Stimulated activated CD8-positive, alpha-beta memory T cell treated with anti-CD3 and anti-CD28 coated beads, Interleukin-15, amount 100 ng/mL, for 48 hours (primary cell): ENCODE measurements at regions not wholly inside any gene's neighbourhood (a gene's known extent, or its start where the extent isn't known, plus 50 kb on each side); places are given as distances from the start of the nearest gene placed in this dataset.

Experiments used
- DNase-seq, 2 donors: peaks; one replicate each; pipeline ENCODE4 v3.0.0-alpha.2; 2020; ENCODE audit warnings: low read depth in 2 of 2

DNA sequence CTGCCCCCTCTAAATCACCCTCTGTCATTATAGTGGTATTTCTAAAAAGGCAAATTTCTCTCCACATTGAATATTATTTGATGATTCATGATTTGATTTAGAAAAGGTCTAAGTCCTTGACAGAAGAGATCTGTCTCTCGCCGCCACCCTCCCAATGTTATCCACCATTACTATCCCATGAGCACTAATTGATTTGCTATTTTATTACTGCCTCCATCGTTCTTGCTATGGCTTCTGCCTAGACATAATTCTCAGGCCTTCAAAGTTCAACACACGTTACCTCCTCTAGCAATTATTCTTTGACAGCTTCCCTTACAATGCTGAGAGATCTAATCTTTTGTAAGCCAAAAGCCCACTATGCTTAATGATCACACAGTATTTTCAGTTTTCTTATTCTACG is 507.0 kb upstream of the CHAC2 start:
- no peak for DNase-seq

GRCh38 chr2:53259395-53260009 is 508.1 kb upstream of the CHAC2 start:
- no peak for DNase-seq

- DNase-seq = no peak
These were observed 510.3 kb upstream of the CHAC2 start for GRCh38 chr2:53257287-53257686.

DNA sequence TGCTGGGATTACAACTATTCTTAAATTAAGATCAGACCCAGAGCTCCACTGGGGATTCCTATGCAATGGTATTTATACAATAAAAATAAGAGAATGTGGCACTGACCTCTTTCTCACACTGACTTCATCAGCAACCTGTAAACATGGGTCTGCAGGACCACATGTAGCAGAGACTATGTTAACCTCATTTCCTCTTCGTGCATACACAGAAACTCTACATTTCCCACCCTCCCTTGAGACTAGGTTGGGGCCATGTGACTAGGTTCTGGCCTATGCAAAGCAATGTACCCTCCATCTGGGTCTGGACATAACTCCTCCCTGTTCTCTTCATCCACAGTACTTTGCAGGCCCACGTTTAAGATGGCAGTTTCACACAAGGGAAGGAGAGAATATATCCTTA is 514.4 kb upstream of the CHAC2 start:
- no peak for DNase-seq

- no peak for DNase-seq
These were observed 515.5 kb upstream of the CHAC2 start for GRCh38 chr2:53252115-53252514.

DNA sequence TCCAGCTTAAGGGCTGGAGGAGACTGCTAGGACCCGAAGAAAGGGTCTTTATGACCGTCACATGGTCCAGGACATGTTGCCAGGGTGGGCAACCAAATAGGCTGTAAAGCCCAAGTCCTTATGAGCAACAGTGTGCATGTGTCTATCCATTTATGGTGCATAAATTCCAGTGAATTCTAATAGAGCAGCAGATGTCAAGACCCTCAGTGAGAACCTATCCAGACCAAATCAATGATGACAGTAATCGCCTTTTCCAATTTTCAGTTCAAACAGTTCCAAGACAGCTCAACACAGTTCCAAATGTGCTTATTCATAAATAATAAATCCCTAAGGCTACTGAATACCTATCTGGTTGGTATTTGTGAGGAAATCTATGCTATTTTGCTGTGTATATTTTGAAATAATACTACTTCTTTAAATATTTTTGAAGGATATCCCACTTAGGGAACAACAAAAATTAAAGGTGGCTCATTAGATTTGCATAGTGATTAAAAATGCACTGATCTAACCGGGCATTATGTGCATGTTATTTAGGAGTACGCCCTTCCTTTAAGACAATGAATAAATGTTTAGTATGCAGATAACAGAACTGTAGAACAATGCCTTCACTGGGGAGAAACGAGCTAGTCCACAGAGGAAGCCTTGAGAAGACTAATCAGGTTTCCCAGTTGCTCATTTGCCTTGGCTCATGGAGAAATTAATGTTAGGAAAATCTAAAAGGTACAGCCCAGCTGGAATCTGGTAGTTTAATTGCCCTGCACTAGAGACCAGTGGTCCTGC is 519.5 kb upstream of the CHAC2 start:
- no peak for DNase-seq

DNA sequence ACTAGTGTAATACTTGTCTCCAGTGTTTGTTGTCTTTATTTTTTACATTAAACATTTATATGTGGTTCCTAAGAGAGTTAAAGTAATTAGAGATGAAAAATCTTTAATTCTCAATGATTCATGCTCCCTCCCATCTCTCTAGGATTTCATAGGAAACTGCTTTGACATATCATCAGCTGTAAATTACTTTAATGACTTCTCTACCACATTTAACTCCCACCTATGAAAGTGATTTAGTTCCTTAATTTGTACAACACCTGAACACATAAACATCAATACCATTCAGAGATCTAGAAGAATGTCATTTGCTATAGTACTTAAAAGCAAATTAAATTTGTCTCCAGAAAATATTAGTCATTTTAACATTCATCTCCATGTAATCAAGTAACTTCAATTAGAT is 524.2 kb upstream of the CHAC2 start:
- no peak for DNase-seq

GRCh38 chr2:53242090-53242489 is 525.5 kb upstream of the CHAC2 start:
- DNase-seq = no peak

DNA sequence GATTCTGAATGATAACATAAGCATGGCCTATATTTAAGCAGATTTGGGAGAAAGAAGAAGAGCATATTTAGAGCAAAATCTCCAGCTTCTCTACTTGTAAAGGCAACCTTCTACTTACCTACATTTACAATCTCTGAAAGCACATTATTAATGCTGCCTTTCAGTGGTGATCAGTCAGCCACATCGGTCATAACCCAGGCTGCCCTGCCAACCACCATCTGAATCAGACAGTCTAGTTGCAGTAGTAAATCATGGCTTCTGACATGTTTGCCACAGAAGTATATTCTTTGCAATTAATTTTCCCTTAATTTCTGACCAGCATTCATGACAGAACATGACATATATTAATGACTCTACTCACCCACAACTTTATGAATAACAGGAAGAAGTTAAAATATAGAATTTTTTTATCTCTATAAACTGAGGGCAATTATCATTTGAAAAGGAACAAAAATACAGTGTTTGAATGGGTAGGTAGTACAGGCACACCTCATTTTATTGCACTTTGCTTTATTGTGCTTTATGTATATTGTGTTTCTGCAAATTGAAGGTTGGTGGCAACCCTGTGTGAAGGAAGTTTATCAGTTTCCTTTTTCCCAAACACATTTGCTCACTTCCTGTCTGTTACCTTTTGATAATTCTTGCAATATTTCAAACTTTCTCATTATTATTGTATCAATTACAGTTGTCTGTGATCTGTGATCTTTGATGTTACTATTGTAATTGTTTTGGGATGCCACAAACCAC is 531.6 kb upstream of the CHAC2 start:
- DNase-seq = no peak

DNA sequence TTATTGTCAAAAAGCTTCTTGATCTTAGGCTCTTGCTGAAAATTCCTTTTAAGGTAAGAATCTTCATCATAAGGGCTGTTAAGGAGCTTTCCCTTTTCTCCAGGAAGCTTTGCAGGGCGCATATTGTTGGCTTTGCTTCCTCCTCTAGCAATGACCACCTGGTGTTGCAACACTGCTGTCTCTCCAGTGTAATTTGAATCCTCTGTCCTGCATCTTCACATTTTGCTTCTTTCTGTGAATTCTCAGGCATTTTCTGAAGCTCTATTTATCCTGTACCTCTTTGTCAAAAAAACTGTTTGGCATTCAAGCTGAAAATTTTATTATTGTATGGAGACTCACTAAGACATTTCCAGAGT is 533.1 kb upstream of the CHAC2 start:
- DNase-seq = no peak

DNA sequence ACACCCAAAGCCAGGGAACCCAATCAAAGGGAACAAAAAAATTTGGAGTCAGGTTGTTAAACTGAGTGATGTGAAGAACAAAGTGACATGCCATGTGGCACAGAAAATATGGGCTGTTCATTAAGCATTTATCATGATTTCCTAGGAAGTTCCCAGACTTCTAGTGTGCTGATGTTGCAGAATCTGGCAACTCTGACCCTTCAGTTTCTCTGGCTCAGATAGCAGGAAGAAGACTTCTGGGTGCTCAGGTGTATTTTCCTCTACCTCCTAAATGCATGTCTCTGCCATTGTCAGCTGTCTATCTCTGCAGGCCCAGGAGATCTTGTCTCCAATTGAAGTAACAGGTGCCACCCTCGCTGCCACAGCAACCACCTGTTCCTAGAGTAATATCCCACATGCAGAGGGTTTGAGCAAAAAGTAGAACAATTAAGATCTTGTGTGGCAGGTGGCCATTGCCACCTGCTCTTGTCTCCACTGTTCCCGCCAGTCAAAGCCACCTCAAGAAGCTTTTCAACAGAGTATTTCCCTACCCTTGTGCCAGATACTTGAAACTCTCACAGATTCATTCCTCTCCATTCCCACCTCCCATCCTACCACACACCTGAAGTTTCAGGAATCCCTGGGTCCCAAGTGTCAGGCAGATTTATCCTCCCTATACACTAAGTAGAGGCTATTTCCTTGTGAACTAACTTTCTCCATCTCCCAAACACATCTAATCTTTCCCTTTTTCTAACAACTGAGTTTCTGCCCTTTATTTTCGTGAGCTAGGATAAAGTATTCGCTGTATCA is 533.7 kb upstream of the CHAC2 start:
- no peak for DNase-seq

DNA sequence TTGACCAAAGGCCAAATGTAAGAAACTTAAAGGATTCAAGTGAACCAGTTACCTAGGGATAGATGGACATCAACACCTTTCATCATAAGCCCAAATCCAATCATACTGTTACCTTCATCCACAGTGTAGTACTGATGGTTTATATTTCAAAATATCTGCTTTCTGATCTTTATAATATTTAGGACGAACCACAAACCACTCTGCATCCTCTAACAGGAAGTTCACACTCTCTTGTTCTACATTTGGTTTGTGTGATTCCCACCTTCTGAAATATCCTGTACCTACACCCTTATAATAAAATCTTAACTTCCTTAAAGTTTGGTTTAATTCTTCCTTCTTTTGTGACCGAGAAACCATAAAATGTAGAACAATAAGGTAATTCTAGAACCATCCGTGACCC is 535.7 kb upstream of the CHAC2 start:
- no peak for DNase-seq

DNA sequence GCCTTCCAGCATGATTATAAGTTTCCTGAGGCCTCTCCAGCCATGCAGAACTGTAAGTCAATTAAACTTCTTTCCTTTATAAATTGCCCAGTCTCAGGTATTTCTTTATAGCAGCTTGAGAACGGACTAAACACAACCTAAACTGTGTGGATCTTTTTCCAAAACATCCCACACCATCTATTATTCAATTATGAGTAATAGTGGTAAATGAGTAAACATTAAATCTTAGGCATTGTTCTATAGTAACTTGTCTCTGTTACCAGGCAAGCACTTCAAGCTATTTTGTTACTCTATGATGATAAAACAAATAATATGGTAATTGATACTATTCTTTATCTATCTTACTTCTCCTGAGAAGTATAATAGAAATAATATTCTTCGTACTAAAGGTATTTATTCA is 536.9 kb upstream of the CHAC2 start:
- DNase-seq = no peak

DNA sequence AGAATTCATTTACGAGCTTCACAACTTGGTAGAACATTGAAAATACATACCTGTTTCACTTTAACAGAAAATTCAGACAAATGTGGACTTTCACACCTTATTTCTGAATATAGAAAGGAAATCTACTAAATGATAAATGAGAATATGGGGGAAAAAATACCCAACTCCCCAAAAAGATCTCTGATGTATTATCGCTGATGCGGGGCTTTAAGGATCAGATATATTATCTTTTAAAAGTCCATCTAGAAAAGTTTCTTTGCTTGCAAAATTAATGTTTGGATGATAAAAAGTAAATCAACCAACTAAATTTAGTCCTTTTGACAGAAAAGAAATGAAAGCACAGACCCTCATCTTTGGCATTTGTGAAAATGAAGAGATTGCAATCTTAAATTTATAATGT is 540.1 kb upstream of the CHAC2 start:
- no peak for DNase-seq

DNA sequence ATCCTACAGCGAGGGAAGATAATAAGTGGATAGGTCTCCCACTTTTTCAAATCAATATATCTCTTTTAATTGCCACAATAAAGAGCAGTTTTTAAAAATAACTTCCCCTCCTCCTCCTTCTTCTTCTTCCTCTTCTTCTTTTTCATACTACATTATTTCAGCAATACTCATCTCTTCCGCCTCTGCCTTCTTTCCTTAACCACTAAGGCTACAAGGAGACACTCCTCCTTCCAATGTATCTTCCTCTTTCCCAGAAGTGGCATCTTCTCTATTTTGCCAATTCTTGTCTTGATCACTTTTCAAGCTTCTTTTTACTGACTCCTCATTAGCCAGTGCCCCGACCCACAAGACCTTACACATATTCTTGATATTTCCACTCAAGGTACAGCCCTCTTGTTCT is 546.6 kb upstream of the CHAC2 start:
- no peak for DNase-seq

DNA sequence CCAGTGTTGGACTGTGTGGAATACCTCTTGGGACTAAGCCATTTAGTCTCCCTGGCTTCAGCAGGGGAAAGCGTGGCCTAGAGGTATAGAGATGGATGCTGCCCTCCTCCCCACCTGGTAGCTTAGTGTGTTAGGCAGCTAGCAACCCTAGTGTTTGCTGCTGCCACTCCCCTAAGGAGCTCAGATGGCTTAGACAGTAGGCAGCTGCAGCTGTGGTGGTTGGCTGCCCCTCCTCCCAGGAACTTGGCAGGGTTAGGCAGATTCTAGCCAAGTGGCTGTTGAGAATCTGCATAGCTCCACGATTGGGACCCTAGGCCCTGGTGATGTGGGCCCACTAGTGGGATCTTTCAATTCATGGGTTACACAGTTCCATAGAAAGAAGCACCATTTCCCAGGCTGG is 550.4 kb upstream of the CHAC2 start:
- no peak for DNase-seq

DNA sequence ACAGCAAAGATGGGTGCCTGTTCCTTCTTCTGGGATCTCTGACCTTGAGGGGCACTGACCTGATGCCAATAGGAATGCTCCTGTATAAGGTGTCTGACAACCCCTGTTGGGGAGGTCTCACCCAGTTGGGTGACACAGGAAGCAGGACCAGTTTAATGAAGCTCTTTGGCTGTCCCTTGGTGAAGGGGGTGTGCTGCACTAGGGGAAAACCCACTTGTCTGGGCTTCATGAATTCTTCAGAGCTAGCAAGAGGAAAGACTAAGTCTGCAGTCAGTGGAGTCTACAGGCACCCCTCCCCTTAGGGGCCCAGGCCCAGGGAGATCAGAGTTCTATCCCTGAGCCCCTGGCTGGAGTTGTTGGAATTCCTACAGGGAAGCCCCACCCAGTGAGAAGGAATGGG is 550.8 kb upstream of the CHAC2 start:
- no peak for DNase-seq

DNA sequence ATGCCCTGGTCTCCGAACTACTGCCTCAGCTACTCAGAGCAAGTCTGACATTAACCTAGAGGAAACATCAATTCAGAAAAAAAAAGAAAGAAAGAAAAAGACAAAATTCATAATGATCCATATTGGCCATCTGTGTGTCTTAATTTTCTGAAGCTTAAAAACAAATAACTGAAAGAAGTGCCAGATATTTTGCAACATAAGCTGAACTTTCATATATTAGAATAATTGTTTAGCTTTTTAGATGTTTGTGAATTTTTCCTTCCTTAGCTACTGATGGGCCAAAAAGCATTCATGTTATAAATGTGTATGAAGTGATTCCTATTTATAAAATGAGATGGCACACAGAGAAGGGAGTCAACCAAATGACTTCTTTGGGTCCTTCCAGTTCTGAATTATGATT is 555.0 kb upstream of the CHAC2 start:
- DNase-seq = no peak

DNA sequence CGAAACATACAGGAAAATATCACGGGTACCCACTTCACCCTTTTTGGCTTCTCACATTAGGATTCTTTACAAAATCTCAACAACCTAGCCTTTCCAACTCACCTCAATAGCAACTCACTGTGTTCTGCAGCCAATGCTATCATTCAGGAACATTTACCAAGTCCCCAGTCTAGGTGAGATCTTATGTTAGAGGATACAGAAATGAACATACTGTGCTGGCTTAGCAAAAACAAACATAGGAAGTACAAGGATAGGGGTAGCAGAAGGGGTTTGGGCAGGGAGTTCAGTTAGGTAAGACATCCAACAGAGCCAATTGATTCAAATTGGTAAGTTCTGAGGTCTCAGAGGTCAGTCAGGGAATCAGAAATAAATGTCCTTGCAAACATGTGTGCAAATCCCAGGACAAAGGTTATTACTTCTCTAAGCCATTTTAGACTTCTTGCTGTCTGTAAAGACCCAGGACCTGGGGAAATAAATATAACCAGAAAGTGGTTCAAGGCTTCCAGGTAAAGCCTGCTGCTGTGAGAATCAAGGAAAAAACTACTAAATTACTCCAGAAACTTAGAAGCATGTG is 556.3 kb upstream of the CHAC2 start:
- no peak for DNase-seq

- no peak for DNase-seq
These were observed 557.1 kb upstream of the CHAC2 start for GRCh38 chr2:53210538-53210937.

DNA sequence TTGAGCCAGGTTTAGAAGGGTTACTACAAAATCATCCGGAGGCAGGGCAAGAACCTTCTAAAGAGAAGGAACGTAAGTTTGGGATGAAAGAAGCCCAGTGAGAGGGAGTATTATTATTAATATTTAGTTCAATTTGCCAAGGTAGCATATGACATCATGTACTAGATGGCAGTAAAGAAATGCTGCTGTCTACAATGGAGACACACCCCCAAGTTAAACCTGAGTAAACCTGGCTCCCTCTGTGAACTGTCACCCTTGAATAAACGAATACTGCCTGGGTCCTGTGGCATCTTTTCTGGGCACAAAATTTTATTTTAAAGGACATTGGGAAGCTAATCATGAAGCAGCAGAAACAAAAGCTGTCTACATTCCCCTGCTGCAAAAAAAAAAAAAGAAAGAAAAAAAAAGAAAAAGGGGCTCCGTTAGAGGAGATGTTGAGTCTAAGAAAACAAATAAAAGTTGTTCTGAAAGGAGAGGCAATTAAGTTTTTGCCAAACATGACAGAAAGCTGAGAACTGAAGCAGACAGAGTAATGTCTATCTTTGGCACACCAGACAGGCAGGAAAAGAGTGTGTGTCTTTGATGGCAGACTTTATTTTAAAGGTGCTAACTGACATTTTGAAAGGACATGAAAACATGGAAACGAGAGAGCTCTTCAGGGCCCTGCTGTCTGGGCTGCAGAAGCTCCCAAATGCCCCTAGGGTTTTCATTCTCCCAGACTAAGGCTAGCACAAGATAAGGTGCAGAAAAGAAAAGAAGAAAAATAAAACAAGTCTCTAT is 557.7 kb upstream of the CHAC2 start:
- DNase-seq = no peak
